CD4-positive, alpha-beta T cell treated with Interleukin-4 for 1 hour (primary cell): ENCODE measurements at regions not wholly inside any gene's neighbourhood (a gene's known extent, or its start where the extent isn't known, plus 50 kb on each side); places are given as distances from the start of the nearest gene placed in this dataset.
"Not testable (repeated sequence)": the region's sequence is repeated elsewhere in the genome, so short reads cannot be mapped to it uniquely, and the experiment has no call there.

Experiments
- DNase-seq, 2 donors: peaks; one replicate each; pipeline ENCODE4 v3.0.0-alpha.2; 2020 to 2022

GRCh38 chr5:105859350-105859749, 1811.4 kb downstream of the EFNA5 start:
- not testable (repeated sequence) for DNase-seq

DNA sequence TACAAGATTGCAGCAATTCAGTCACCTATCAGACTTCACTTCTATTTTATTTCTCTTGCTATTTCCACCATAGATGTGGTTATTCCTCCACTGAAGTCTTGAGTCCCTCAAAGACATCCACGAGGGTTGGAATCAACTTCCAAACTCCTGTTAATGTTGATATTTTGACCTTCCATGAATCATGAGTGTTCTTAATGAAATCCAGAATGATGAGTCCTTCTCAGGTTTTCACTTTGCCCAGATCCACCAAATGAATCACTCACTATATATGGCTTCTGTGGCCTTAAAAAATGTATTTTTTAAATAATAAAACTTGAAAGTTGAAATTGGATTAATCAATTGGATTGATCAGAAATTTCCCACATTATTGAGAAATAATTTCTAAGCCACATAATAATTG, 1821.0 kb downstream of the EFNA5 start:
- no peak for DNase-seq

DNA sequence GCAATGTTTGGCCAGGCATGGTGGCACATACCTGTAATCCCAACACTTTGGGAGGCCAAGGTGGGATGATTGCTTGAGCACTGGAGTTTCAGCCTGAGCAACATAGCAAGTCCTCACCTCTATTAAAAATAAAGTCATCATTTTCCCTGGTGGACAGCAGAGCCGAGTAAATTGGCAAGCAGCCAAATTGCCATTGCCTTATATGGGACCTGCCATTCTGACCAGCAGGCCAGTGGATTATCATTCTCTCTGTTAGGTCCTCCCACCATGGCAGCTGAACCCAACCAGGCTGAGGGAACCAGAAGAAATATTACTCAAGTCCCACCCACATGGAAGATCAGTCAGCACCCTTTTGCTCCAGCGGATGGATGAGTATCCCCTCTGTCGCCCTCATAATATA, 1829.9 kb downstream of the EFNA5 start:
- no peak for DNase-seq

- DNase-seq, result no peak
These were observed 1833.8 kb downstream of the EFNA5 start for GRCh38 chr5:105836887-105837286.

- no peak for DNase-seq
These were observed 1834.5 kb downstream of the EFNA5 start for GRCh38 chr5:105836268-105836667.

GRCh38 chr5:105828821-105829220, 1841.9 kb downstream of the EFNA5 start:
- DNase-seq, result no peak

- DNase-seq, result no peak
These were observed 1848.9 kb downstream of the EFNA5 start for GRCh38 chr5:105821800-105822199.

- DNase-seq, result no peak
These were observed 1852.8 kb downstream of the EFNA5 start for GRCh38 chr5:105817914-105818313.

DNA sequence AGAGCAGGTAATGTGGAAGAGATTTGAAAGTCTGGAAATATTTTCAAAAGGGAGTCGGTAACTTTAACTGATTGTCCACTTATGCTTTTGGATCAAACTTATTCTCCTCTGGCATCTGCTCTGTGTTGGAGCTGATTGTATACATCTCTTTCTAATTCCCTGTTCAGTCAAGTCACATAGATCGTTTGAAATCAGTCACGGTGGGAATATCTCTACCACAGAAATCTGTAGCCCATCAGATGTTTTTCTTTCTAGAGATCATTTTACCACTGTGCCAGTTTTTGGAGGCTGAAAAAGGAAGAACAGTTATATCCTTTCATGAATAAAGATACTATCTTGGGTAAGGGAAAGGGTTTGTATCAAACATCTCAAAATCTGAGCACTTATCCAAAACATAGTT, 1853.3 kb downstream of the EFNA5 start:
- DNase-seq, result no peak

DNA sequence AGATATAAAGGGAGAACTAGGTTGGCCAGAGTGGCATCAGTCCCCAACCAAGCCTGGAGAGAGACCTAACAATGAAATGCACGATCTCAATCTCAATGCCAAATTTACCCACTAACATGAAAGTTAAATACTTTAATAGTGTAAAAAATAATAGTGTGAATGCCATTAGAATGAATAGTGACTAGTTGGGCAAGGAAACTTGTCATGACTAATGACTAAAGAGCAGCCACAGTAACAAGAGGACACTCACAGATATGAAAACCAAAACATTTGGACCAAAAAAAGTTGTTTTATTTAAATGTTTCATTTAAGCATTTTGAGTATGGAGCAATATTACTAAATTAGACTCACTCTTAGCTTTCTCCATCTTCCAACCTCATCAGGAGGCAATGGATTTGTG, 1853.8 kb downstream of the EFNA5 start:
- no peak for DNase-seq

- DNase-seq, result no peak
These were observed 1858.4 kb downstream of the EFNA5 start for GRCh38 chr5:105812304-105812703.

DNA sequence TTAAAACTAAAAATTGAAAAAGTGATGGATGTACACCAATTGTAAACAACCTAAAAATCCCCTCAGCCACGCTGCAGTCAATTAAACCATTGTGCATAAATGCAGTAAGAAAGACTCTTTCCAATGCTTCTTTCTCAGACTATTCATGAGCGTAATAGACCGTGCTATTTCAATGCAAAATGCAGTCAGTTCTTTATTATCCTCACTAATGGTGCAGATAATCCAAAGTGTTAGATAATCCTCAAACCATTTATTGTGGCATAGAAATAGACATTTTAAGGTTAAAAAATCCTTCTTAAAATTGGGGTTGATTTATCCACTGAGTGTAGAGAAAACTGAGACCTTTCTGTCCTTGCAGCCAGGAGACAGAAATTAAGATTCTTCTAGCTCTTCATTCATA, 1862.8 kb downstream of the EFNA5 start:
- no peak for DNase-seq

GRCh38 chr5:105807290-105807689, 1863.4 kb downstream of the EFNA5 start:
- no peak for DNase-seq

- no peak for DNase-seq
These were observed 1864.1 kb downstream of the EFNA5 start for GRCh38 chr5:105806596-105806995.

DNA sequence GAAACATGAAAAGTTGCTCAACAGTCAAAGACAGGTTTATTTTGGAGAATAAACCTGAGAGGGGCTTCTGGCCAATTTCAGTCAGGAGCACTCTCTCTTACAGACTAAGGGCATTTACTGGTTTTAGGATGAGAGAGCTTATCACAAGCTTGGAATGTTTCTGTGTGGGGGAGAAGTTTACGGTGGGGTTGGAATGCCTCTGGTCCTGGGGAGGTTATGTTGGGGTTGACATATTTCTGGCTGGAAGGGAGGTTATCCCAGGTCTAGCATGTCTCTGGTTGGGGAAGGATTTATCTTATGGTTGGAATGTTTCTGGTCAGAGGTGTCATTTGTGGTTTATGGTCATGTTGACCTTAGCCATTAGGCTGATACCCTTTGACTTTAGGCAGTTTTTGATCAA, 1867.3 kb downstream of the EFNA5 start:
- no peak for DNase-seq

GRCh38 chr5:105794578-105794977, 1876.2 kb downstream of the EFNA5 start:
- DNase-seq, result no peak

DNA sequence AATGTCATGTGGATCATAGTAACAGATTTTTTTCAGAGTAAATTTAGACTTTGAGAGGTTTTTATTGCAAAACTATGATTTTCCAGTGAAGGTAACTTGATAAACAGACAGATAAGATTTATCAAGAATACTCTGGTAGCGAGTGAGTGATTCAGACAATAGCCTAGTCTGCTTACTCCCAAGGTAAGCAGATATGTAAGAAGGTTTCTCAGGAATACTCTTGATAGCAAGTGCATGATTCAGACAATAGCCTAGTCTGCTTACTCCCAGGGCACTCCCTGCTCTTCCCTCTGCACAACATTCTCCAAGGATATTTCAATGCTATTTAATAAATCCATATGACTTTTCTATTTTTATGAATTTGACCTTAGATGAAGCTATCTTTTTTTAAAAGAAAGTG, 1881.5 kb downstream of the EFNA5 start:
- DNase-seq, result no peak

DNA sequence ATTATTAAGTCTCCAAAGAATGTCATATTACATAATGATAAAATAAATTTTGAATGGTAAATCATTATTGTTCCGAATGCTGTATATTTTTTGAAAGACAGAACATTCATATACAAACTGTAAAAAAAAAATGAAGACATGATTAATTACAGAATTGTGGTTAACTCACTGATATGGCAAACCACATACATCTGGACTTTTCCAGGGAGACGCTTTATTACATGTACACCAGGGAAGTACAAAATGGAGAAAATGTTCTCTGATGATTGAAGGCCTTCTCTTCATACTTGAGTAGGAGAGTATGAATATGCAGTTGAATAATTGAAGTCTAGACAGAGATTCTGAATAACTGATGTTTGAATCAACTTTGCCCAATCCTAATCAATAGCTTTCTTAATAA, 1886.9 kb downstream of the EFNA5 start:
- no peak for DNase-seq

GRCh38 chr5:105782501-105782900, 1888.2 kb downstream of the EFNA5 start:
- DNase-seq, result no peak

GRCh38 chr5:105773241-105773640, 1897.5 kb downstream of the EFNA5 start:
- no peak for DNase-seq

DNA sequence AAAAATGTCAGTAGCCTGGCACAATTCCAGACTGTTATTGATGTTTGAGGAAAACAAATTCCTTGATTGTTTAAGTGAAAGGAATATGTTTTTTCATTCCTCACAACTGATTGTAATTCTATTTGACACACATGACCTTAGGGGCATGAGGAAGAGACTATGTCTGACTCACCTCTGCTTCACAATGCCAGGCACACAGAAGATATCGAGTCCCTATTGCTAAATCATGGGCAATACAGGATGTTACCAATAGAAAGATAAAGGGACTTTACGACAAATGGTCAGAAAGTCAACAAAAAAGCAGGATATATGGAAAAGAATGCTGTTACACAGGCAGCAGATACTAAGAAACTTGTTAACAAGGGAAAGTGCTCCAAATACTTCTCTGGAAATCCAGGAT, 1903.5 kb downstream of the EFNA5 start:
- no peak for DNase-seq

GRCh38 chr5:105762728-105763127, 1908.0 kb downstream of the EFNA5 start:
- no peak for DNase-seq

- no peak for DNase-seq
These were observed 1916.7 kb downstream of the EFNA5 start for GRCh38 chr5:105754056-105754455.

GRCh38 chr5:105752801-105753200, 1917.9 kb downstream of the EFNA5 start:
- DNase-seq, result no peak

DNA sequence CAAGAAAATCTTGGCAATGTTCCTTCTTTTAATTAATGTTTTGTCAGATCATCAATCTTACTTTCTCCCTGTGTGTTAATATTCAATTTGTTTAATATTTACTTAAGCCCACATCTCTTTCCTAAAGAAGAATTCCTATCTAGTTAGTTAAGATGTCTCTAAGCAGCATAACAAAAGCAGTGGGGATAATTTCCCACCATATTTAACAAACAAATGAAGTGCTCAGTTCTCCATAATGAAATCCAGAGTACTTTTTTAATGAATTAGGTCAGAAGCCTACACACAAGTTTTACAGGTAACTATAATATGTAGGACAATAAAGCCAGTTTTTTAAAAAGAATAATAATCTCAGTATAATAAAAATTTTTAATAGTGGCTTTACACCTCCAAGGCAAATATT, 1918.8 kb downstream of the EFNA5 start:
- no peak for DNase-seq

DNA sequence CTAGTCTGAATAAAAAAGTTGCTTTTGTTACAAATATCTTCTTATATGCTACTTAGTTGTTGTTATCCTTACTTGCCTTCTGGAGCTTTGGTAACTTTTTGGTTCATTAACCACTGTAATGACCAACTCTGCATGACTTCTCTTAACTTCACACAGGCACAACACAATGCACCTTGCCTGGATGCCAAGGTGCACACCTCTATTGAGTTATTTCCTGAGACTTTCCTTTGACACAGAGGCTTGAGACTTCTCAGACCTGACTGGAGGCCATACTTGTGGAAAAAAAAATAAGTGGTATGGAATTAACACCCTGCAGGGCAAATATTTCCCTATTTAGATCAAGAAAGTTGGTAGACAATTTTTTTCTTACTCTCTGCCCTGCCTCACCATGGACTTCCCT, 1925.6 kb downstream of the EFNA5 start:
- DNase-seq, result no peak
